ENCODE measurements at regions not wholly inside any gene's neighbourhood (a gene's known extent, or its start where the extent isn't known, plus 50 kb on each side); places are given as distances from the start of the nearest gene placed in this dataset.

- TF ChIP-seq EZH2 (IDR thresholded peaks at IDR 0.05; ENCODE audit: borderline replicate concordance, low read depth, low read length, poor library complexity, severe bottlenecking) (no peak), CTCF (conservative IDR thresholded peaks at IDR 0.05; ENCODE audit: low read depth, low read length) (no peak)
Measured at GRCh38 chr20:56758706-56759105, 129.6 kb downstream of the TFAP2C start.
